T-cell (primary cell): ENCODE measurements at regions not wholly inside any gene's neighbourhood (a gene's known extent, or its start where the extent isn't known, plus 50 kb on each side); places are given as distances from the start of the nearest gene placed in this dataset.

Experiments used
- ATAC-seq, 4 experiments: fragments of 200-7000 bp in 3 of 4; fragments of 150-1000 bp in 1 of 4; cut with Tn5 transposase; replicated peaks in 1 of 4; 1 replicate in 3 of 4; 2 replicates in 1 of 4; pipeline ENCODE4 v1.10.0; 2021; ENCODE audit warnings: moderate library complexity in 3 of 4, mild to moderate bottlenecking in 2 of 4, moderate number of reproducible peaks in 1 of 4
- CTCF ChIA-PET, 2 donors: fragments of 300-600 bp; sonication (Branson Sonifier 250); formaldehyde crosslinking; loops; one replicate each; lab custom pipeline; 2022; ENCODE audit warnings: antibody characterized with exemption in 2 of 2; lab: Charles Lee
- POLR2A ChIA-PET, 2 donors: fragments of 300-600 bp; sonication (Branson Sonifier 250); formaldehyde crosslinking; loops; one replicate each; lab custom pipeline; 2022; ENCODE audit warnings: antibody characterized with exemption in 2 of 2; lab: Charles Lee
- DNase-seq, 35 experiments: peaks; one replicate each; pipeline versions ENCODE4 v3.0.0 to v3.0.0-alpha.2; 2013 to 2023
- H3K27ac ChIP-seq: one replicate; pipeline ENCODE4 v1.5.1; 2013; ENCODE audit warnings: low read length
- H3K27me3 ChIP-seq, 2 experiments: replicated peaks in 1 of 2; 1 replicate in 1 of 2; 2 replicates in 1 of 2; pipeline versions ENCODE4 v1.6.1 to v1.7.0; 2013; ENCODE audit warnings: low read length in 1 of 2, mixed read lengths in 1 of 2; ENCODE audit not compliant: control insufficient read depth in 2 of 2, insufficient read depth in 2 of 2; ENCODE audit errors: extremely low read depth in 1 of 2
- H3K36me3 ChIP-seq, 2 donors: 1 replicate in 1 of 2; 2 replicates in 1 of 2; pipeline versions ENCODE4 v1.6.1 to v1.7.0; 2013; ENCODE audit warnings: low read length in 1 of 2; ENCODE audit not compliant: control insufficient read depth in 2 of 2, insufficient read depth in 1 of 2; ENCODE audit errors: extremely low read depth in 1 of 2
- H3K4me1 ChIP-seq, 2 experiments: 1 replicate in 1 of 2; 2 replicates in 1 of 2; pipeline versions ENCODE4 v1.6.1 to v1.7.0; 2013; ENCODE audit warnings: low read length in 2 of 2, mixed read lengths in 1 of 2; ENCODE audit not compliant: insufficient read depth in 2 of 2, control insufficient read depth in 1 of 2; ENCODE audit errors: extremely low read depth in 1 of 2
- H3K4me3 ChIP-seq, 2 donors: 1 replicate in 1 of 2; 2 replicates in 1 of 2; pipeline versions ENCODE4 v1.5.1 to v1.7.0; 2013; ENCODE audit warnings: mild to moderate bottlenecking in 2 of 2, low read length in 1 of 2, moderate library complexity in 1 of 2; ENCODE audit not compliant: control insufficient read depth in 1 of 2; ENCODE audit errors: extremely low read depth in 1 of 2
- H3K9me3 ChIP-seq: 2 replicates; pipeline ENCODE4 v1.7.0; 2013
- H3K27ac Mint-ChIP-seq, 2 donors: one replicate each; pipeline ENCODE4 v1.8.0; 2020 to 2021; ENCODE audit warnings: mild to moderate bottlenecking in 2 of 2, mixed read lengths in 2 of 2
- H3K27me3 Mint-ChIP-seq, 2 donors: one replicate each; pipeline ENCODE4 v1.8.0; 2021 to 2022; ENCODE audit warnings: mixed read lengths in 2 of 2
- H3K36me3 Mint-ChIP-seq: one replicate; pipeline ENCODE4 v1.8.0; 2021; ENCODE audit warnings: mixed read lengths
- H3K4me1 Mint-ChIP-seq, 3 donors: one replicate each; pipeline ENCODE4 v1.8.0; 2020 to 2022; ENCODE audit warnings: mixed read lengths in 3 of 3, mild to moderate bottlenecking in 1 of 3
- H3K4me3 Mint-ChIP-seq, 3 donors: one replicate each; pipeline ENCODE4 v1.8.0; 2020 to 2022; ENCODE audit warnings: mild to moderate bottlenecking in 3 of 3, mixed read lengths in 3 of 3, moderate library complexity in 3 of 3
- H3K9me3 Mint-ChIP-seq, 3 donors: one replicate each; pipeline ENCODE4 v1.8.0; 2020 to 2022; ENCODE audit warnings: mixed read lengths in 3 of 3
- WGBS: methylation state at CpG from one replicate; pipeline ENCODE4 v1.1.5; 2013; ENCODE audit warnings: missing lambda C conversion rate; ENCODE audit not compliant: insufficient coverage; 5-methylcytosine and 5-hydroxymethylcytosine counted together

DNA sequence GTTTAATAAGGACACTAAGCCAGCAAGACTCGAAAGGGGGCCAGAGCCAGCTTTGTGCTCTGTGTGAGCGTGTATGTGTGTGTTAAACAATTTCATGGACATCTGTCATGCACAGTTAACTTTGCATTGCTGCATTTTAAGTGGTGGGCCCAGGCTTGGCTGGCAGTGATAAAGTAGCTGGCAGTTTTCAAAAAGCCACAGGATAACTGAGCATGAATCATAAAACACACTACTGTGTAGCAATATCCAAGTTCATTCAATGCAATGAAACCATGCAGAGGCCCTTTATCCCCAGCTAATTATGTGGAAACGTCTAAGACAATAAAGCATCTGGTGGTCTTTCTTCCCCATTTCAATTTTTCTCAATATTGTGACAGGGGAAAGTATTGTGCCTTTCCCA lies 132.9 kb downstream of the NKX6-1 start:
- ATAC-seq = no peak
- no CpG with 5 or more reads among the region's 3 CpGs for WGBS
- Histone ChIP-seq H3K36me3 (no peaks in the 10 kb centered on the region), H3K4me3 (no peak overlapping the region), H3K27ac (no peak overlapping the region), H3K27me3 (no peaks in the 10 kb centered on the region), H3K4me1 (no peaks in the 10 kb centered on the region), H3K9me3 (no peaks in the 10 kb centered on the region)
- Mint-ChIP-seq H3K27me3 (peaks cover 0 to 5% of the 10 kb centered on the region in 2 donors), H3K9me3 (peaks cover 4 to 15% (median 9%) of the 10 kb centered on the region in 3 donors), H3K4me1 (no peaks in the 10 kb centered on the region), H3K36me3 (no peaks in the 10 kb centered on the region), H3K4me3 (no peak overlapping the region), H3K27ac (no peak overlapping the region)
- ChIA-PET CTCF (no interaction called here), POLR2A (no interaction called here)
- DNase-seq = no peak

DNA sequence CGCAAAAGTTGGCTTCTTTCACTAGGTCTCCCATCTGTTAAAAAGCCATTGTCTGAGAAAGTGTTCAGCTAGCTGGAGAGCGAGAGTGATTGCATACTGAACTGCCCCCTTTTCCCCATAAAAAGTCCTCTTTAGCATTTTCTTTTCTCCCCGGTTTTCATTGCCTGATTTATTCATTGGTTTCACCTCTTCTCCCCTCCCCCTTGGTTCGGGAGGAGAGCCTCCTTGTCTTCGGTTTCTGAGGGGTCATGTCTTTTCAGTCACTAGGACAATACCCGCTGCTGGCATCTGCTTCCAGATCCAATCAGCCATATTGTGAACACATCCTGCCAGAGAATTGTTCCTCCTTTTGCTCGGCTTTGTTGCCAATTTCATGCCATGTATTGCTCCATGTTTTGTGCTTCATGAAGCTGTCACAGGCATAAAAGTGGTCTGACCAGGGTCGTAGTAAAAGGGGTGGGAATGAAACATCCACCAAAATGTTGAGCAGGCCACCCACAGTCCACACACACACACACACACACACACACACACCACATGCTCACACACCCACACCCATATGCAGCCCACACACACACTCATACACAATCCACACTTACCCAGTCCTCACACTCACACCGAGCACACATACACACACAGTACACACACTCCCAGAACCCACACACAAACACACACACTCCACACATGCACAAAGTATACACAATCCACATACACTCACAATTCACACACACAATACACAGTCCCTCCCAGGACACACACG lies 136.0 kb downstream of the NKX6-1 start:
- no peaks in the 10 kb centered on the region for H3K27me3 ChIP-seq
- ChIA-PET CTCF (no interaction called here), POLR2A (no interaction called here)
- Mint-ChIP-seq H3K27me3 (peaks cover 0 to 4% of the 10 kb centered on the region in 2 donors), H3K4me3 (no peak overlapping the region), H3K36me3 (no peaks in the 10 kb centered on the region), H3K27ac (no peak overlapping the region), H3K4me1 (no peaks in the 10 kb centered on the region), H3K9me3 (peaks cover 7 to 15% (median 9%) of the 10 kb centered on the region in 3 donors)
- H3K27ac ChIP-seq = no peak overlapping the region
- H3K36me3 ChIP-seq = no peaks in the 10 kb centered on the region
- H3K9me3 ChIP-seq = no peaks in the 10 kb centered on the region
- no peaks in the 10 kb centered on the region for H3K4me1 ChIP-seq
- ATAC-seq = no peak
- DNase-seq = no peak
- H3K4me3 ChIP-seq = no peak overlapping the region
- WGBS = 71% methylated on average over 9 of the region's 10 CpGs

DNA sequence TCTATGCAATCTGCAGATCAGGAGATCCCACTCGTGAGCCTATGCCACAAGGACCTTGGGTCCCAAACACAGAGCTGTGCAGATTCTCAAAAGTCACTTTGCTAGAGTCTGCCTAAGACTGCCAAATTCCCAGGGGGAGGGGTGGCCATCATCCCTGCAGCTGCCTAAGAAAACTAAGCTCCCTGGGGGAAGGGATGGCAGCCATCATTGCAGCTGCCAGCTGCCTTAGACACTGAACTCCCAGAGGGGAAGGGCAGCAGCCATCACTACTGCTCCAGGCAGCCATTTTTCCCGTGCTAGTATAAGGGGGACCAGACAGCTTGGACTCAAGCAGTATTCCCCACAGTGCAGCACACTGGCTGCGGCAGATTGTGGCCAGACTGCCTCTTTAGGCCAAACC lies 156.9 kb downstream of the NKX6-1 start:
- Mint-ChIP-seq H3K27me3 (no peaks in the 10 kb centered on the region), H3K4me1 (no peaks in the 10 kb centered on the region), H3K4me3 (no peak overlapping the region), H3K36me3 (no peaks in the 10 kb centered on the region), H3K27ac (no peak overlapping the region), H3K9me3 (peaks cover 5 to 20% (median 16%) of the 10 kb centered on the region in 3 donors)
- H3K4me3 ChIP-seq = no peak overlapping the region
- DNase-seq (no peak), ATAC-seq (no peak)
- CTCF ChIA-PET = no interaction called here
- H3K4me1 ChIP-seq = no peaks in the 10 kb centered on the region
- no peaks in the 10 kb centered on the region for H3K36me3 ChIP-seq
- H3K27me3 ChIP-seq = no peaks in the 10 kb centered on the region
- H3K9me3 ChIP-seq = no peaks in the 10 kb centered on the region
- POLR2A ChIA-PET = no interaction called here
- WGBS = 0% methylated on average over 1 of the region's 3 CpGs
- no peak overlapping the region for H3K27ac ChIP-seq

DNA sequence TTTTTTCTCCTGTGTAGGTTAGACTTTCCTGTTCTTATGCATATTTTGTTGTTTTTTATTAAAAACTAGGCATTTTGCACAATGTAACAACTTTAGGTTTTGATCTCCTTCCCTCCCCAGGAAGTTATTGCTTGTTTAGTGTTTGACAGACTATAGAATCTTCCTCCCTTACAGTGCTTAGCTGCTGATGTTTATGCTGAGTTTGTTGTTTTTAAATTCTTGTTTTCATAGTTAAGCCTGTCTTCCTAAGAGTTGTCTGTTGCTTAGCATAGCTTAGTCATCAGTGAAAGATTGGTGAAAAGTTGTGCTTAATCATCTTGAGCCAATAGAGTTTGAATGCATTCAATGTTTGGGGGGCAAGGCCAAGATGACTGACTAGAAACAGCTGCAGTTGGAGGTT lies 157.5 kb downstream of the NKX6-1 start:
- ATAC-seq (no peak), DNase-seq (no peak)
- Histone ChIP-seq H3K9me3 (no peaks in the 10 kb centered on the region), H3K36me3 (no peaks in the 10 kb centered on the region), H3K27ac (no peak overlapping the region), H3K4me3 (no peak overlapping the region), H3K4me1 (no peaks in the 10 kb centered on the region), H3K27me3 (no peaks in the 10 kb centered on the region)
- CTCF ChIA-PET = no interaction called here
- no peak overlapping the region for H3K27ac Mint-ChIP-seq
- POLR2A ChIA-PET = no interaction called here
- H3K4me3 Mint-ChIP-seq = no peak overlapping the region
- peaks cover 5 to 20% (median 16%) of the 10 kb centered on the region in 3 donors for H3K9me3 Mint-ChIP-seq
- no peaks in the 10 kb centered on the region for H3K36me3 Mint-ChIP-seq
- no peaks in the 10 kb centered on the region for H3K4me1 Mint-ChIP-seq
- no peaks in the 10 kb centered on the region for H3K27me3 Mint-ChIP-seq

DNA sequence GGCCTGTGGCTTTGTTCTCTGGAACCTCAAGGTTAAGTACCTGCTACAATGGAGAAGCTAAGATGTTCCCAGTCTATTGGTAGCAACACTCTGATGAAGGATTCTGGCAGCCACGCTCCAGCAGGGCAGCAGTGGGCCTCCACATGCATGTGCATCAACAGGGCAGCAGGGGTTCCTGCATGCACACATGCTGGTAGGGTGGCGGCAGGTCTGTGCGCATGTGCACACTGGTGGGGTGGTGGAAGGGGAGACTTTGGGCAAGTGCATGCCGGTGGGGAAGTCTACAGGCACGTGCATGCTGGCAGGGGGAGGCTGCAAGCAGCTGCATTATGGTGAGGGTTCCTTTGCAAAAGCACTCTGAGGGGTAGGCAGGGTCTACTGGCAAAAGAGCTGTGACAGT lies 160.7 kb downstream of the NKX6-1 start:
- no peaks in the 10 kb centered on the region for H3K36me3 Mint-ChIP-seq
- H3K27ac Mint-ChIP-seq = no peak overlapping the region
- WGBS = 75% methylated on average over 5 of the region's 5 CpGs
- POLR2A ChIA-PET = no interaction called here
- Histone ChIP-seq H3K9me3 (no peaks in the 10 kb centered on the region), H3K27me3 (no peaks in the 10 kb centered on the region), H3K27ac (no peak overlapping the region), H3K4me1 (no peaks in the 10 kb centered on the region), H3K36me3 (no peaks in the 10 kb centered on the region), H3K4me3 (no peak overlapping the region)
- DNase-seq (no peak), ATAC-seq (no peak)
- H3K4me3 Mint-ChIP-seq = no peak overlapping the region
- CTCF ChIA-PET = no interaction called here
- H3K4me1 Mint-ChIP-seq = no peaks in the 10 kb centered on the region
- H3K9me3 Mint-ChIP-seq = peaks cover 3 to 11% (median 11%) of the 10 kb centered on the region in 3 donors
- H3K27me3 Mint-ChIP-seq = no peaks in the 10 kb centered on the region

DNA sequence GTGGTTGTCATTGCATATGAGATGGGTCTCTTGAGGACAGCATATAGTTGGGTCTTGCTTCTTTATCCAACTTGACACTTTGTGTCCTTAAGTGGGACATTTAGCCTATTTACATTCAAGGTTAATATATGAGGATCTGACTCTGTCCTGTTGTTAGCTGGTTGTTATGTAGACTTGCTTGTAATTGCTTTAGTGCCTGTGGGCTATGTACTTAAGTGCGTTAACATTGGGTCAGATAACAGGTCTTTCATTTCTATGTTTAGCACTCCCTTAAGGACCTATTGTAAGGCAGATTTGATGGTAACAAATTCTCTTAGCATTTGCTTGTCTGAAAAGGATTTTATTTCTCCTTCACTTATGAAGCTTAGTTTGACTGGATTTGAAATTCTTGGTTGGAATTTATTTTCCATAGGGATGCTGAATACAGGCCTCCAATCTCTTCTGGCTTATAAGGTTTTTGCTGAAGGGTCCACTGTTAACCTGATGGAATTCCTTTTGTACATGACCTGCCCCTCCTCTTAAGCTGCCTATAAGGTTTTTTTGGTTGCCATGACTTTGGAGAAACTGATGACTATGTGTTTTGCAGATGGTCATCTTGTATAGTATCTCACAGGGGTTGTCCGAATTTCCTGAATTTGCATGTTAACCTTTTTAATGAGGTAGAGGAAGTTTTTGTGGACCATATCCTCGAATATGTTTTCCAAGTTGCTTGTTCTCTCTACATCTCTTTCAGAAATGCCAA lies 162.0 kb downstream of the NKX6-1 start:
- no peak for DNase-seq
- ChIA-PET CTCF (no interaction called here), POLR2A (no interaction called here)
- Mint-ChIP-seq H3K27ac (no peak overlapping the region), H3K27me3 (no peaks in the 10 kb centered on the region), H3K4me1 (no peaks in the 10 kb centered on the region), H3K36me3 (no peaks in the 10 kb centered on the region), H3K4me3 (no peak overlapping the region), H3K9me3 (peaks cover 3 to 11% (median 8%) of the 10 kb centered on the region in 3 donors)
- Histone ChIP-seq H3K4me3 (no peak overlapping the region), H3K27ac (no peak overlapping the region), H3K27me3 (no peaks in the 10 kb centered on the region), H3K36me3 (no peaks in the 10 kb centered on the region), H3K4me1 (no peaks in the 10 kb centered on the region), H3K9me3 (no peaks in the 10 kb centered on the region)
- ATAC-seq = no peak
- WGBS = no CpG with 5 or more reads among the region's 3 CpGs
